ENCODE measurements at regions not wholly inside any gene's neighbourhood (a gene's known extent, or its start where the extent isn't known, plus 50 kb on each side); places are given as distances from the start of the nearest gene placed in this dataset.

GRCh38 chr22:22397292-22397870, 111.2 kb downstream of the ZNF280B start:
- DNase-seq: no peak

GRCh38 chr22:22397875-22398524, 110.5 kb downstream of the ZNF280B start:
- DNase-seq: no peak

- no peak for DNase-seq
Measured at GRCh38 chr22:22398530-22399327, 109.8 kb downstream of the ZNF280B start.

- no peak for DNase-seq
Measured at GRCh38 chr22:22400099-22400498, 108.4 kb downstream of the ZNF280B start.

- no peak for DNase-seq
Measured at GRCh38 chr22:22400964-22401363, 107.6 kb downstream of the ZNF280B start.

- DNase-seq: no peak
Measured at GRCh38 chr22:22401381-22401780, 107.2 kb downstream of the ZNF280B start.

- no peak for DNase-seq
Measured at GRCh38 chr22:22403306-22403705, 105.2 kb downstream of the ZNF280B start.

- no peak for DNase-seq
Measured at GRCh38 chr22:22403771-22404170, 104.8 kb downstream of the ZNF280B start.

- DNase-seq: no peak
Measured at GRCh38 chr22:22404598-22405284, 103.8 kb downstream of the ZNF280B start.

GRCh38 chr22:22406445-22407027, 102.0 kb downstream of the ZNF280B start:
- DNase-seq: no peak

GRCh38 chr22:22407061-22407460, 101.5 kb downstream of the ZNF280B start:
- DNase-seq: no peak

GRCh38 chr22:22408269-22408668, 100.3 kb downstream of the ZNF280B start:
- no peak for DNase-seq

GRCh38 chr22:22408731-22409696, 99.5 kb downstream of the ZNF280B start:
- no peak for DNase-seq

GRCh38 chr22:22410121-22410520, 98.4 kb downstream of the ZNF280B start:
- peak; percentile 9 for DNase-seq

- no peak for DNase-seq
Measured at GRCh38 chr22:22410677-22411076, 97.9 kb downstream of the ZNF280B start.

- DNase-seq: no peak
Measured at GRCh38 chr22:22414266-22414665, 94.3 kb downstream of the ZNF280B start.

GRCh38 chr22:22417495-22418162, 90.9 kb downstream of the ZNF280B start:
- DNase-seq: no peak

GRCh38 chr22:22418163-22418549, 90.4 kb downstream of the ZNF280B start:
- DNase-seq: no peak

- DNase-seq: no peak
Measured at GRCh38 chr22:22418957-22419356, 89.6 kb downstream of the ZNF280B start.

GRCh38 chr22:22420580-22420979, 88.0 kb downstream of the ZNF280B start:
- DNase-seq: no peak

GRCh38 chr22:22421392-22421791, 87.2 kb downstream of the ZNF280B start:
- no peak for DNase-seq

Measured in CD4-positive, alpha-beta T cell treated with Interleukin-21 for 1 hour (primary cell).